ENCODE measurements at regions not wholly inside any gene's neighbourhood (a gene's known extent, or its start where the extent isn't known, plus 50 kb on each side); places are given as distances from the start of the nearest gene placed in this dataset.

- no peak for TF ChIP-seq POLR2AphosphoS5 (IDR thresholded peaks at IDR 0.05; ENCODE audit: low read depth, low read length)
- no peak for TF ChIP-seq POLR2A (IDR thresholded peaks at IDR 0.05; ENCODE audit: low read depth, low read length)
Measured at GRCh38 chr6:76703786-76704185, 631.3 kb upstream of the IMPG1 start.

Data from GM12891 (cell line).